ENCODE measurements at regions not wholly inside any gene's neighbourhood (a gene's known extent, or its start where the extent isn't known, plus 50 kb on each side); places are given as distances from the start of the nearest gene placed in this dataset.

DNA sequence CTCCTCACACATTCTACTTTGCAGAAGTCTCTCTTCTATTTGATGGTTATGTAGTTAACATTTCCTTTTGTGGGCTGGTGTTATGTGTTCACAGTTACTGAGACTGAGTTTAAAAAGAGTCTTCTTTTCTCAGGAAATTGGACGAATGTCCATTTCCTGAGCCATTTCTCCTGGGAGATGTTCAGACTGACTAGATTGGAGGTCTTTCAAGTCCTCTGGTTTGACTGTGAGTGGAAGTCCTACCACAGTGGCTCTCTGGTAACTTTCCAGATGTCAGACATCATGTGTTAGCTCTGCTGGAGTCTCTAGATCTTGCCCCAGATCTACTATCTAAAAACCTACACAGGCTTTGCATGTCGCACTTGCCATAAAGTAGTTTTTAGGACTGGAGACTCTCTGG lies 116.0 kb downstream of the GALR1 start:
- no peak for DNase-seq (ENCODE audit: low spot score)
- H3K9me3 ChIP-seq (ENCODE audit: low read depth, low read length, poor library complexity, severe bottlenecking): peaks cover 6% of the 10 kb centered on the region
- no peaks in the 10 kb centered on the region for H3K36me3 ChIP-seq (ENCODE audit: insufficient read depth, low read length, poor library complexity, severe bottlenecking)
- intact Hi-C loops (cut with micrococcal nuclease; ENCODE audit: unreplicated experiment): no loop called here
- no peak overlapping the region for H3K27ac ChIP-seq (ENCODE audit: low read depth, low read length, poor library complexity, severe bottlenecking)
- no peaks in the 10 kb centered on the region for H3K4me1 ChIP-seq (ENCODE audit: insufficient read depth, low read length, poor library complexity, severe bottlenecking)
- BruUV-seq (replicated peaks): no TSS peak
- TF ChIP-seq EZH2 (IDR thresholded peaks at IDR 0.05; ENCODE audit: borderline replicate concordance, low read depth, low read length, poor library complexity, severe bottlenecking): no peak
- TF ChIP-seq, protein P1, sequence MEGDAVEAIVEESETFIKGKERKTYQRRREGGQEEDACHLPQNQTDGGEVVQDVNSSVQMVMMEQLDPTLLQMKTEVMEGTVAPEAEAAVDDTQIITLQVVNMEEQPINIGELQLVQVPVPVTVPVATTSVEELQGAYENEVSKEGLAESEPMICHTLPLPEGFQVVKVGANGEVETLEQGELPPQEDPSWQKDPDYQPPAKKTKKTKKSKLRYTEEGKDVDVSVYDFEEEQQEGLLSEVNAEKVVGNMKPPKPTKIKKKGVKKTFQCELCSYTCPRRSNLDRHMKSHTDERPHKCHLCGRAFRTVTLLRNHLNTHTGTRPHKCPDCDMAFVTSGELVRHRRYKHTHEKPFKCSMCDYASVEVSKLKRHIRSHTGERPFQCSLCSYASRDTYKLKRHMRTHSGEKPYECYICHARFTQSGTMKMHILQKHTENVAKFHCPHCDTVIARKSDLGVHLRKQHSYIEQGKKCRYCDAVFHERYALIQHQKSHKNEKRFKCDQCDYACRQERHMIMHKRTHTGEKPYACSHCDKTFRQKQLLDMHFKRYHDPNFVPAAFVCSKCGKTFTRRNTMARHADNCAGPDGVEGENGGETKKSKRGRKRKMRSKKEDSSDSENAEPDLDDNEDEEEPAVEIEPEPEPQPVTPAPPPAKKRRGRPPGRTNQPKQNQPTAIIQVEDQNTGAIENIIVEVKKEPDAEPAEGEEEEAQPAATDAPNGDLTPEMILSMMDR (conservative IDR thresholded peaks at IDR 0.05; ENCODE audit: low read depth, low read length): no peak
- H3K4me3 ChIP-seq (ENCODE audit: low read depth, low read length, poor library complexity, severe bottlenecking): no peak overlapping the region
- no peaks in the 10 kb centered on the region for H3K27me3 ChIP-seq (replicated peaks; ENCODE audit: insufficient read depth, low read depth, low read length, poor library complexity)
- CTCF ChIA-PET: no interaction called here
- POLR2A ChIA-PET (ENCODE audit: low non-redundant PET): no interaction called here

DNA sequence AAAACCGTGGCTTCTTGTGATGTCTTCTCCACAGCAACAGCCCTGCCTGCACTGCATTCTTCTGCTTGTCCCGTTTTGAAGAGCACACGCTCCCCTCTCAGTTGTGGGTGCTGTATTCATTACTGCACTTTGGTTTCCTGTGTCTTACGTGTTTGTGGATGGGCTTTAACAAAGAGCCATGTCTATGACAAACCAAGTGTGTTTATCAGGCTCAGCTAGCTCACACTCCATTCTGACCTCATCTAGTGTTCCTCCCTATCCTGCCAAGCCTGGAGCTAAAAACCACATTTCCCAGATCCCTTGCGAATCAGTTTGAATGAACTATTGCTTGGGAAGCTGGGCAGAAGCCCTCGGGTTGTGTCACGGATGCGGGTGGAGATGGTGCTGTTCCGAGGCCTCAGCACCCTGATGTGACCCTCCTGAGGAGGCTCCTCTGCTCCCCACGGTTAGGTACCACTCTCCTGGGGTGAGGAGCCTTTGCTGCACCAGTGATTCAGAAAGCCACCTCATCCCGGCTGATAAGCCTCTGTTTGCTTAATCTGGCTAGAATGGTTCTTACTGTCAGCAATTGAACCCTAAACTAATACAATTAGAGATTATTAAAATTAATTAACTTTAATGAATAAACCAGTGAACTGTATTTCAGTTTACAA lies 116.5 kb downstream of the GALR1 start:
- Histone ChIP-seq H3K4me3 (ENCODE audit: low read depth, low read length, poor library complexity, severe bottlenecking) (no peak overlapping the region), H3K27me3 (replicated peaks; ENCODE audit: insufficient read depth, low read depth, low read length, poor library complexity) (no peaks in the 10 kb centered on the region), H3K36me3 (ENCODE audit: insufficient read depth, low read length, poor library complexity, severe bottlenecking) (no peaks in the 10 kb centered on the region), H3K9me3 (ENCODE audit: low read depth, low read length, poor library complexity, severe bottlenecking) (peaks cover 6% of the 10 kb centered on the region), H3K27ac (ENCODE audit: low read depth, low read length, poor library complexity, severe bottlenecking) (no peak overlapping the region), H3K4me1 (ENCODE audit: insufficient read depth, low read length, poor library complexity, severe bottlenecking) (no peaks in the 10 kb centered on the region)
- TF ChIP-seq, protein P1 (conservative IDR thresholded peaks at IDR 0.05; ENCODE audit: low read depth, low read length): no peak
- no peak for TF ChIP-seq EZH2 (IDR thresholded peaks at IDR 0.05; ENCODE audit: borderline replicate concordance, low read depth, low read length, poor library complexity, severe bottlenecking)
- POLR2A ChIA-PET (ENCODE audit: low non-redundant PET): no interaction called here
- DNase-seq (ENCODE audit: low spot score): no peak
- no TSS peak for BruUV-seq (replicated peaks)
- intact Hi-C loops (cut with micrococcal nuclease; ENCODE audit: unreplicated experiment): no loop called here
- CTCF ChIA-PET: no interaction called here

DNA sequence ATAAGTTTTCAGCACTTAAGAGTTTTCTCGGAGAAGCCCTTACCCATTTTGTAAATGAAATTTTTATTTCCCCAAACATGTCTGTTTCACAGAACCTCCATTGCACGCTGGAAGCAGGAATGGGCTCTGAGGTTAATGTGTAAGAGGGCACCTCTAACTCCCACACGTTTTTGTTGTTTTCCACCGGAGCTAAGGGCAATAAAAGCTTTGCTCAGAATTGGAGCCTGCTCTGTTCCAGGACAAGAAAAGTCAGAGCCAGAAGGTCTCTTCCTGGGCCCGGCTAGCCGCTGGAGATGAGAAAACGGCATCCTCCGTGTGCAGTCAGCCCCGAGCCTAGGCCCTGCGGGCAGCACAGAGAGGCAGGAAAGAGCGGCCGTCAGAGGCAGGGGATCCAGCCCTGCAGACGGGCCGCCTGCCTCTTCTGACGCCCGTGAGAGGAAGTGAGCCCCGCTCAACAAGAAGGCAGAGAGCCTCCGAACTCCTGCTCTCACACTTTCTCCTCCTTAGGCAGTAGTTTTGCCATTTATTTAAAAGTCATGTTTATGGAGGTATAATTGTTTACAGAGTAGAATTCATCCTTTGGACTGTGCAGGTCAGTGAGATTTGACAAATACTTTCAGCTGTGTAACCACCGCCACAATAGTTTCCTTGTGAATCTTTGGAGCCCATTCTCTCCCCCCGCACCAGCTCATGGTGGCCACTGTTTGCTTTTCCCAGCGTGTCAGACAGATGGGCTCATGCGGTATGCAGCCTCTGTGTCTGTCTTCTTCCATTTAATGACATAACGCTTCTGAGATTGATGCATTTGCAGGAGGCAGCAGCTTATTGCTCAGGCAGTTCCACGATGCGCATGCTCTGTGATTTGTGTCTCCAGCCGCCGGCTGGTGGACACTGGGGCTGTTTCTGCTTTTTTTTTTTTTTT lies 117.3 kb downstream of the GALR1 start:
- Histone ChIP-seq H3K9me3 (ENCODE audit: low read depth, low read length, poor library complexity, severe bottlenecking) (peaks cover 10% of the 10 kb centered on the region), H3K27ac (ENCODE audit: low read depth, low read length, poor library complexity, severe bottlenecking) (no peak overlapping the region), H3K27me3 (replicated peaks; ENCODE audit: insufficient read depth, low read depth, low read length, poor library complexity) (no peaks in the 10 kb centered on the region), H3K4me1 (ENCODE audit: insufficient read depth, low read length, poor library complexity, severe bottlenecking) (no peaks in the 10 kb centered on the region), H3K4me3 (ENCODE audit: low read depth, low read length, poor library complexity, severe bottlenecking) (no peak overlapping the region), H3K36me3 (ENCODE audit: insufficient read depth, low read length, poor library complexity, severe bottlenecking) (no peaks in the 10 kb centered on the region)
- intact Hi-C loops (cut with micrococcal nuclease; ENCODE audit: unreplicated experiment): no loop called here
- TF ChIP-seq, protein P1 (conservative IDR thresholded peaks at IDR 0.05; ENCODE audit: low read depth, low read length): no peak
- TF ChIP-seq EZH2 (IDR thresholded peaks at IDR 0.05; ENCODE audit: borderline replicate concordance, low read depth, low read length, poor library complexity, severe bottlenecking): no peak
- ChIA-PET CTCF (no interaction called here), POLR2A (ENCODE audit: low non-redundant PET) (no interaction called here)
- DNase-seq (ENCODE audit: low spot score): no peak
- BruUV-seq (replicated peaks): no TSS peak
